DND-41 (cell line): ENCODE measurements at regions not wholly inside any gene's neighbourhood (a gene's known extent, or its start where the extent isn't known, plus 50 kb on each side); places are given as distances from the start of the nearest gene placed in this dataset.

ENCODE experiments used
- ATAC-seq: fragments of 200-7000 bp; cut with Tn5 transposase; 3 replicates; pipeline ENCODE4 v1.9.1; 2021; ENCODE audit warnings: low read depth; ENCODE audit not compliant: insufficient read depth
- DNase-seq: peaks from one replicate; pipeline ENCODE4 v3.0.0-alpha.2; 2020
- H2AFZ ChIP-seq: 2 replicates; pipeline ENCODE4 v1.6.0; 2012; ENCODE audit warnings: low read depth, low read length
- H3K27ac ChIP-seq: 2 replicates; pipeline ENCODE4 v1.5.1; 2012; ENCODE audit warnings: low read length, inconsistent platforms
- H3K27me3 ChIP-seq: fragments of 200-600 bp; sonication (generic); 2 replicates; pipeline ENCODE4 v1.6.0; 2012; ENCODE audit warnings: low read length, mild to moderate bottlenecking, inconsistent platforms; ENCODE audit not compliant: insufficient read depth, poor library complexity
- H3K36me3 ChIP-seq: 2 replicates; pipeline ENCODE4 v1.5.1; 2012; ENCODE audit warnings: low read length, inconsistent platforms; ENCODE audit not compliant: insufficient read depth
- H3K4me1 ChIP-seq: 2 replicates; pipeline ENCODE4 v1.5.1; 2012; ENCODE audit warnings: mild to moderate bottlenecking, low read length; ENCODE audit not compliant: insufficient read depth
- H3K4me2 ChIP-seq: 2 replicates; pipeline ENCODE4 v1.6.0; 2012; ENCODE audit warnings: mild to moderate bottlenecking, moderate library complexity, low read length, inconsistent platforms; ENCODE audit not compliant: insufficient read depth
- H3K4me3 ChIP-seq, 2 experiments: fragments of 200-600 bp in 1 of 2; shearing (Covaris generic) in 1 of 2; 2 replicates each; pipeline ENCODE4 v1.5.1; 2012 to 2016; ENCODE audit warnings: inconsistent platforms in 2 of 2, low read length in 2 of 2, mild to moderate bottlenecking in 2 of 2, low read depth in 1 of 2, moderate library complexity in 1 of 2
- H3K79me2 ChIP-seq: 2 replicates; pipeline ENCODE4 v1.6.0; 2012; ENCODE audit warnings: low read length, inconsistent platforms; ENCODE audit not compliant: insufficient read depth
- H3K9ac ChIP-seq: 2 replicates; pipeline ENCODE4 v1.6.0; 2012; ENCODE audit warnings: low read depth, mild to moderate bottlenecking, inconsistent platforms, low read length, moderate library complexity
- H3K9me3 ChIP-seq: 2 replicates; pipeline ENCODE4 v1.5.1; 2012; ENCODE audit warnings: low read length, moderate library complexity, mild to moderate bottlenecking, inconsistent platforms; ENCODE audit not compliant: insufficient read depth, severe bottlenecking
- H4K20me1 ChIP-seq: 2 replicates; pipeline ENCODE4 v1.6.0; 2012; ENCODE audit warnings: low read length; ENCODE audit not compliant: insufficient read depth
- EZH2 ChIP-seq: IDR thresholded peaks from 3 replicates; pipeline ENCODE4 v1.6.1; 2012; ENCODE audit warnings: borderline replicate concordance, low read depth, mild to moderate bottlenecking, moderate library complexity, low read length, inconsistent platforms; ENCODE audit not compliant: severe bottlenecking
- TF ChIP-seq, protein P1 (sequence below): IDR thresholded peaks from 2 replicates; pipeline ENCODE4 v1.5.1; 2012; ENCODE audit warnings: borderline replicate concordance, low read length, moderate library complexity, mild to moderate bottlenecking; ENCODE audit not compliant: poor library complexity, severe bottlenecking; ENCODE audit errors: extremely low read depth

DNA sequence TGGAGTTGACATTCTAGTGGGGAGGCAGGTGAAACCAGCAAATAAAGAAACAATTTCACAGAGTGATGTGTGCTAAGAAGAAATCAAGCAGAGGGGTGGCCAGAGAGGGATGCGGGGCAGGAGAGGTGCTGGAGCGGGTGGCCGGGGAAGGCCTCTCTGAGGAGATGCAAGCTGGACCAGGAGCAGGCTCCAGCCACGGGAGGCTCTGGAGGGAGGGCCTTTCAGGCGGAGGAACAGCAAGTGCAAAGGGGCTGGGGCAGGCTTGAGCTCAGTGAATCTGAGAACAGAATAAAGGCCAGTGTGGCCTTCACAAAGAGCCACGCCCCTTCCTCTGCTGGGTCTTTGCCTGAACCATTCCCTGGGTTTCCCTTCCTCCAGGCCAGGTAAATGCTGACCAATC lies 73.2 kb upstream of the NEURL1B start:
- Histone ChIP-seq H2AFZ (no peak overlapping the region), H3K4me3 (no peak overlapping the region), H3K9ac (no peak overlapping the region), H3K27ac (no peak overlapping the region), H3K79me2 (no peaks in the 10 kb centered on the region), H3K36me3 (no peaks in the 10 kb centered on the region), H3K4me2 (no peak overlapping the region), H3K9me3 (no peaks in the 10 kb centered on the region), H3K4me1 (no peaks in the 10 kb centered on the region), H3K27me3 (peaks cover 11% of the 10 kb centered on the region), H4K20me1 (peaks cover 3% of the 10 kb centered on the region; the same call in 1 of the 2 replicates)
- ATAC-seq: no peak
- no peak for DNase-seq
- TF ChIP-seq, protein P1, sequence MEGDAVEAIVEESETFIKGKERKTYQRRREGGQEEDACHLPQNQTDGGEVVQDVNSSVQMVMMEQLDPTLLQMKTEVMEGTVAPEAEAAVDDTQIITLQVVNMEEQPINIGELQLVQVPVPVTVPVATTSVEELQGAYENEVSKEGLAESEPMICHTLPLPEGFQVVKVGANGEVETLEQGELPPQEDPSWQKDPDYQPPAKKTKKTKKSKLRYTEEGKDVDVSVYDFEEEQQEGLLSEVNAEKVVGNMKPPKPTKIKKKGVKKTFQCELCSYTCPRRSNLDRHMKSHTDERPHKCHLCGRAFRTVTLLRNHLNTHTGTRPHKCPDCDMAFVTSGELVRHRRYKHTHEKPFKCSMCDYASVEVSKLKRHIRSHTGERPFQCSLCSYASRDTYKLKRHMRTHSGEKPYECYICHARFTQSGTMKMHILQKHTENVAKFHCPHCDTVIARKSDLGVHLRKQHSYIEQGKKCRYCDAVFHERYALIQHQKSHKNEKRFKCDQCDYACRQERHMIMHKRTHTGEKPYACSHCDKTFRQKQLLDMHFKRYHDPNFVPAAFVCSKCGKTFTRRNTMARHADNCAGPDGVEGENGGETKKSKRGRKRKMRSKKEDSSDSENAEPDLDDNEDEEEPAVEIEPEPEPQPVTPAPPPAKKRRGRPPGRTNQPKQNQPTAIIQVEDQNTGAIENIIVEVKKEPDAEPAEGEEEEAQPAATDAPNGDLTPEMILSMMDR: no peak
- no peak for TF ChIP-seq EZH2

- H3K36me3 ChIP-seq: no peaks in the 10 kb centered on the region
- H4K20me1 ChIP-seq: peaks cover 3% of the 10 kb centered on the region; the same call in 1 of the 2 replicates
- DNase-seq (no peak), ATAC-seq (no peak)
- no peaks in the 10 kb centered on the region for H3K9me3 ChIP-seq
- no peaks in the 10 kb centered on the region for H3K4me1 ChIP-seq
- no peaks in the 10 kb centered on the region for H3K79me2 ChIP-seq
- no peak overlapping the region for H2AFZ ChIP-seq
- H3K9ac ChIP-seq: no peak overlapping the region
- TF ChIP-seq EZH2: no peak
- TF ChIP-seq, protein P1: no peak
- H3K4me3 ChIP-seq: no peak overlapping the region
- no peak overlapping the region for H3K4me2 ChIP-seq
- peaks cover 11% of the 10 kb centered on the region for H3K27me3 ChIP-seq
- H3K27ac ChIP-seq: no peak overlapping the region
These were observed 73.8 kb upstream of the NEURL1B start for GRCh38 chr5:172567294-172567693.

DNA sequence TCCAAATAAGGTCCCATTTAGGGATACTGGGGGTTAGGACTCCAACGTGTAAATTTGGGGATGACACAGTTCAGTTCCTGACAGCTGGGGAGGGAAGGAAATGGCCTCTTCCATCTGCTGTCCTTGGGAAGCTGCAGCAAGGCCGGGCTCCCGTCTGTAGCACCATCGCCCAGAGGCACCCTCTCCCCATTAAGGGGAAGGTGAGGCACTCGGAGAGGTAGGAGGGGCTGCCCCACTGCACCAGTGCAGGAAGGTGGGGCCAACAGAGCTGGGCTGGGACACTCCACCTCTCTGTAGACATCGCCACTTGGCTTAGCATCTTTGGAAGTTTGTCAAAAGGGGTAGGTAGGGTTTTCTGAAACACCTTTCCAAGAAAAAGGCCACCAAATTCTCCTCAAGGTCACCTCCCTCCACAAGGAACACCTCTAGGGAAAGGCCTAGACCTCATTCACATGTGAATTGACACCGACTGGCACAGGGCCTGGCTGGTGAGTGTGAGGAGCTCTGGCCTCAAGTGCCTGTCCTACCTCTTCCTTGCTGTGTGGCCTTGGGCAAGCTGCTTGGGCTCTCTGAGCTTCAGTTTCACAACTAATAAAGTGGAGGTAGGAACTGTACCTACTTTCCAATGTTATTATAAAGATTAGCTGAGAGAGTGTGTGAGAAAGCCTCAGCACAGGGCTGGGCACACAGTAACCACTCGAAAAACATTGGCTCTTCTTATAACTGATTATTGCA lies 75.0 kb upstream of the NEURL1B start:
- no peak for DNase-seq
- Histone ChIP-seq H3K36me3 (no peaks in the 10 kb centered on the region), H2AFZ (no peak overlapping the region), H3K4me1 (no peaks in the 10 kb centered on the region), H3K9me3 (no peaks in the 10 kb centered on the region), H3K79me2 (no peaks in the 10 kb centered on the region), H4K20me1 (no peaks in the 10 kb centered on the region; the same call in 1 of the 2 replicates), H3K27me3 (peaks cover 11% of the 10 kb centered on the region), H3K4me3 (no peak overlapping the region), H3K9ac (no peak overlapping the region), H3K27ac (no peak overlapping the region), H3K4me2 (no peak overlapping the region)
- no peak for ATAC-seq
- no peak for TF ChIP-seq EZH2
- TF ChIP-seq, protein P1: no peak

DNA sequence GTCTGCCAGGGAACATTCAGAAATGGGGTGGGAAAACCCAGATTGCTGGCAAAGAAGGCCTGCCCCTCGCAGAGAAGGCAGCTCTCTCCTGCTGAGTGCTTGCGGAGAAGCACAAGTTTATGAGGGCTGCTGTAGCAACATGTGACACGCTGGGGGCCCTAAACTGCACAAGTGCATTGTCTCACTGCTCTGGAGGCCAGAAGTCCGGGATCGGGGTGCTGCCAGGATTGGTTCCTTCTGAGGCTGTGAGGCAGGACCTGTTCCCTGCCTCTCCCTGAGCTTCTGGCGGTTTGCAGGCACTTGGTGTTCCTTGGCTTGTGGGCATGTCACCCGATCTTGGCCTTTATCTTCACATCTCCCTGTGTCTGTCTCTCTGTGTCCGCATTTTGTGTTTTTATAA lies 75.6 kb upstream of the NEURL1B start:
- Histone ChIP-seq H3K9me3 (no peaks in the 10 kb centered on the region), H2AFZ (no peak overlapping the region), H3K79me2 (no peaks in the 10 kb centered on the region), H3K36me3 (no peaks in the 10 kb centered on the region), H3K4me3 (no peak overlapping the region), H3K27ac (no peak overlapping the region), H4K20me1 (no peaks in the 10 kb centered on the region), H3K4me2 (no peak overlapping the region), H3K27me3 (peaks cover 11% of the 10 kb centered on the region), H3K4me1 (no peaks in the 10 kb centered on the region), H3K9ac (no peak overlapping the region)
- TF ChIP-seq, protein P1: no peak
- TF ChIP-seq EZH2: no peak
- no peak for DNase-seq
- ATAC-seq: no peak
